Chondrocyte (in vitro differentiated cells): ENCODE measurements at regions not wholly inside any gene's neighbourhood (a gene's known extent, or its start where the extent isn't known, plus 50 kb on each side); places are given as distances from the start of the nearest gene placed in this dataset.

Source experiments
- DNase-seq: peaks from one replicate; pipeline ENCODE4 v3.0.0; 2021; ENCODE audit warnings: mixed read lengths, low spot score
- H3K27ac Mint-ChIP-seq: one replicate; pipeline ENCODE4 v1.8.0; 2021; ENCODE audit warnings: mild to moderate bottlenecking, moderate library complexity, mixed read lengths; ENCODE audit not compliant: unreplicated experiment
- H3K27me3 Mint-ChIP-seq: 2 replicates; pipeline ENCODE4 v1.8.0; 2021; ENCODE audit warnings: low read depth, mixed read lengths
- H3K36me3 Mint-ChIP-seq: 2 replicates; pipeline ENCODE4 v1.8.0; 2021; ENCODE audit warnings: low read depth, mixed read lengths
- H3K4me1 Mint-ChIP-seq: 2 replicates; pipeline ENCODE4 v1.8.0; 2021; ENCODE audit warnings: low read depth, mild to moderate bottlenecking, mixed read lengths
- H3K4me3 Mint-ChIP-seq: one replicate; pipeline ENCODE4 v1.8.0; 2021; ENCODE audit warnings: mild to moderate bottlenecking, moderate library complexity, mixed read lengths; ENCODE audit not compliant: unreplicated experiment
- H3K9me3 Mint-ChIP-seq: 2 replicates; pipeline ENCODE4 v1.8.0; 2021; ENCODE audit warnings: low read depth, mixed read lengths
- TF ChIP-seq, protein P1 (sequence below): fragments of 200-600 bp; sonication (generic); IDR thresholded peaks from 2 replicates; pipeline ENCODE4 v1.5.0; 2021; ENCODE audit warnings: antibody characterized with exemption, mild to moderate bottlenecking, moderate library complexity

DNA sequence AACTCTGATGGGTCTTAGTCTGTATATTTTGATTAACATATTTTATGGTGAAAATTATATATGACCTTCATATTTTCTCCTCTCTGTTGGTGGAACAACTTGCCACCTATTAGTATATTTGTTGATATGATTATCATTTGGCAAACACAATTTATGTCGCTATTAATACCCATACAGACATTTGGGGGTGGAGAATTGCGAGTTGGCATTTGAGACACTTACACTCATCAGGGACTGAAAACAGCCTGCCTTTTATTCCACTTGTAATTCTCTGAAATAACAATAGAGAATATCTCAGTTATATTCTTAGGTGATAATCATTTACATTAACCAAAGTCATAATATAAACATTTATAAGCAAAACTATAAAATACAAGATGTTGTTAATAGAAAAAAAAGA lies 100.5 kb upstream of the RGS18 start:
- Mint-ChIP-seq H3K27ac (no peak overlapping the region), H3K4me3 (no peak overlapping the region), H3K4me1 (no peaks in the 10 kb centered on the region), H3K36me3 (no peaks in the 10 kb centered on the region), H3K27me3 (peaks cover 2% of the 10 kb centered on the region), H3K9me3 (no peaks in the 10 kb centered on the region)
- TF ChIP-seq, protein P1, sequence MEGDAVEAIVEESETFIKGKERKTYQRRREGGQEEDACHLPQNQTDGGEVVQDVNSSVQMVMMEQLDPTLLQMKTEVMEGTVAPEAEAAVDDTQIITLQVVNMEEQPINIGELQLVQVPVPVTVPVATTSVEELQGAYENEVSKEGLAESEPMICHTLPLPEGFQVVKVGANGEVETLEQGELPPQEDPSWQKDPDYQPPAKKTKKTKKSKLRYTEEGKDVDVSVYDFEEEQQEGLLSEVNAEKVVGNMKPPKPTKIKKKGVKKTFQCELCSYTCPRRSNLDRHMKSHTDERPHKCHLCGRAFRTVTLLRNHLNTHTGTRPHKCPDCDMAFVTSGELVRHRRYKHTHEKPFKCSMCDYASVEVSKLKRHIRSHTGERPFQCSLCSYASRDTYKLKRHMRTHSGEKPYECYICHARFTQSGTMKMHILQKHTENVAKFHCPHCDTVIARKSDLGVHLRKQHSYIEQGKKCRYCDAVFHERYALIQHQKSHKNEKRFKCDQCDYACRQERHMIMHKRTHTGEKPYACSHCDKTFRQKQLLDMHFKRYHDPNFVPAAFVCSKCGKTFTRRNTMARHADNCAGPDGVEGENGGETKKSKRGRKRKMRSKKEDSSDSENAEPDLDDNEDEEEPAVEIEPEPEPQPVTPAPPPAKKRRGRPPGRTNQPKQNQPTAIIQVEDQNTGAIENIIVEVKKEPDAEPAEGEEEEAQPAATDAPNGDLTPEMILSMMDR = no peak
- no peak for DNase-seq

GRCh38 chr1:192059407-192059806 lies 98.9 kb upstream of the RGS18 start:
- H3K4me3 Mint-ChIP-seq = no peak overlapping the region
- TF ChIP-seq, protein P1 = no peak
- DNase-seq = no peak
- peaks cover 7% of the 10 kb centered on the region for H3K27me3 Mint-ChIP-seq
- no peaks in the 10 kb centered on the region for H3K4me1 Mint-ChIP-seq
- no peaks in the 10 kb centered on the region for H3K9me3 Mint-ChIP-seq
- H3K36me3 Mint-ChIP-seq = no peaks in the 10 kb centered on the region
- no peak overlapping the region for H3K27ac Mint-ChIP-seq

GRCh38 chr1:192061556-192061955 lies 96.7 kb upstream of the RGS18 start:
- TF ChIP-seq, protein P1 = no peak
- no peaks in the 10 kb centered on the region for H3K9me3 Mint-ChIP-seq
- no peaks in the 10 kb centered on the region for H3K4me1 Mint-ChIP-seq
- no peak overlapping the region for H3K4me3 Mint-ChIP-seq
- H3K36me3 Mint-ChIP-seq = no peaks in the 10 kb centered on the region
- no peak overlapping the region for H3K27ac Mint-ChIP-seq
- DNase-seq = no peak
- peaks cover 13% of the 10 kb centered on the region for H3K27me3 Mint-ChIP-seq

- H3K27me3 Mint-ChIP-seq = peaks cover 24% of the 10 kb centered on the region
These were observed 93.2 kb upstream of the RGS18 start for GRCh38 chr1:192065087-192065486.

GRCh38 chr1:192066202-192066601 lies 92.1 kb upstream of the RGS18 start:
- Mint-ChIP-seq H3K4me3 (no peak overlapping the region), H3K27ac (no peak overlapping the region), H3K36me3 (no peaks in the 10 kb centered on the region), H3K27me3 (peaks cover 25% of the 10 kb centered on the region), H3K4me1 (no peaks in the 10 kb centered on the region), H3K9me3 (no peaks in the 10 kb centered on the region)
- TF ChIP-seq, protein P1 = no peak
- no peak for DNase-seq

More at GRCh38 chr1:192065087-192065486, 93.2 kb upstream of the RGS18 start:
- no peaks in the 10 kb centered on the region for H3K36me3 Mint-ChIP-seq
- H3K4me3 Mint-ChIP-seq = no peak overlapping the region
- DNase-seq = no peak
- H3K27ac Mint-ChIP-seq = no peak overlapping the region
- TF ChIP-seq, protein P1 = no peak
- no peaks in the 10 kb centered on the region for H3K9me3 Mint-ChIP-seq
- H3K4me1 Mint-ChIP-seq = no peaks in the 10 kb centered on the region
